Cardiac fibroblast (primary cell): ENCODE measurements at regions not wholly inside any gene's neighbourhood (a gene's known extent, or its start where the extent isn't known, plus 50 kb on each side); places are given as distances from the start of the nearest gene placed in this dataset.

Experiments used
- DNase-seq, 2 donors: peaks; one replicate each; pipeline versions ENCODE4 v3.0.0 to v3.0.0-alpha.2; 2010; ENCODE audit warnings: low read depth in 2 of 2
- H3K4me3 ChIP-seq, 2 donors: replicated peaks in 1 of 2; 1 replicate in 1 of 2; 2 replicates in 1 of 2; pipeline ENCODE4 v1.5.1; 2011; ENCODE audit warnings: low read depth in 2 of 2, low read length in 2 of 2, mild to moderate bottlenecking in 2 of 2, moderate library complexity in 1 of 2
- CTCF ChIP-seq: IDR thresholded peaks from one replicate; pipeline ENCODE4 v1.5.1; 2011; ENCODE audit warnings: low read depth, mild to moderate bottlenecking, low read length, inconsistent platforms

DNA sequence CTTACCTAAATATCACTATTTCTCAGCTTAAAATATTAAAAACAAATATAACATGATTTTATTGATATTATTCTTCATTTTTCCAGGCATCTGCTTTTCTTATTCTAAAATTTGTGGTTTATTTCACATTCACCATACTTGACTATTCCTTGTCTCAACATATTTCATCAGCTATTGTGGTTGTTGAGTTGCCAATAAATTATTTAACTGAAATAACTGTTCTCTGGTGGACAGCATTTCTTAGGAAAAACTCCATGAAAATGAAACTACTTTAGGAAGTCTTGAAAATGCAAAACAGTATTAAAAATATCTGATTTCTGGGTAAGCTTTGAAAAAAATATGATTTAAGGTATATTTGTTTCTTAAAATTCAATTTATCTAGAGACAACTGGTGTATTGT lies 122.9 kb upstream of the SEMA3A start:
- no peak for TF ChIP-seq CTCF
- H3K4me3 ChIP-seq = no peak overlapping the region
- no peak for DNase-seq

GRCh38 chr7:84314263-84314662 lies 119.7 kb upstream of the SEMA3A start:
- H3K4me3 ChIP-seq = no peak overlapping the region
- no peak for DNase-seq
- no peak for TF ChIP-seq CTCF

- no peak for TF ChIP-seq CTCF
- DNase-seq = no peak
- no peak overlapping the region for H3K4me3 ChIP-seq
Measured at GRCh38 chr7:84304407-84304806, 109.8 kb upstream of the SEMA3A start.

DNA sequence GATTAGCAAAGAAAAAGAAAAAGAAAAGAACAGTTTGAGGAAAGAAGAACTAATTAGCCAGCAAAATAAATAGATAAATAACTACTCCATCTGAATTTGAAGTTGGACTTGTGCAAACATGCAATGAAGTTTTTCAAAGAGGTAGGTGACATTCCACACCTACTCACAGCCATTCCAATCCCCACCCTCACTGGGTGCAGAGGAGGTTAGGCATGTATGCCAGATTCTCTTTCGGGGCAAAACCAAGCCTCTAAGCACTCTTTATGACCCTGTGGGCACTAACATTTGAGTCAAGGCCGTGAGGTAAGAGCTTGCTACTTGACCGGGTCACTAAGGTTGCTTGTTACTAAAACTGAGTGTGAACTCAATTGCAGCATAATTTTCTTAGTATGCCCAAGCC lies 108.4 kb upstream of the SEMA3A start:
- DNase-seq = no peak

DNA sequence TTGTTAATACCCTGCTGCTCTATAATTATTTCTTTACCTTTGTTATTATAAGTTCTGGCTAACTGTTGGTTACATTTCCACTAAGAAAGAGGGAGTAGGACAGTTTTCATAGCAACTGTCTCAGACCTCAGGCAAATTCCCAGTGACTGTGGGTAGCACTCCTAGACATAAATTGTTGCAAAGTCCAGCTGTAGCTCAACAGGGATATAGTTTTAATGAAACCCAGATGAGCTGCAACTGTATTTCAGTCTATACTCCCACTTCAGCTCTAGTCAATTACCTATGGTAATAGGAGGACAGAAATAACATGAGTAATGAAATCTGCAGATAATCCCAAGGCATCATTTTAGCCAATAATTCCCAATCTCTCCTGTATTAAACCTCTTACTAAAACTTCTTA lies 103.0 kb upstream of the SEMA3A start:
- H3K4me3 ChIP-seq = no peak overlapping the region
- no peak for TF ChIP-seq CTCF
- no peak for DNase-seq

More for the DNA sequence above, 108.4 kb upstream of the SEMA3A start:
- no peak for TF ChIP-seq CTCF
- no peak overlapping the region for H3K4me3 ChIP-seq

DNA sequence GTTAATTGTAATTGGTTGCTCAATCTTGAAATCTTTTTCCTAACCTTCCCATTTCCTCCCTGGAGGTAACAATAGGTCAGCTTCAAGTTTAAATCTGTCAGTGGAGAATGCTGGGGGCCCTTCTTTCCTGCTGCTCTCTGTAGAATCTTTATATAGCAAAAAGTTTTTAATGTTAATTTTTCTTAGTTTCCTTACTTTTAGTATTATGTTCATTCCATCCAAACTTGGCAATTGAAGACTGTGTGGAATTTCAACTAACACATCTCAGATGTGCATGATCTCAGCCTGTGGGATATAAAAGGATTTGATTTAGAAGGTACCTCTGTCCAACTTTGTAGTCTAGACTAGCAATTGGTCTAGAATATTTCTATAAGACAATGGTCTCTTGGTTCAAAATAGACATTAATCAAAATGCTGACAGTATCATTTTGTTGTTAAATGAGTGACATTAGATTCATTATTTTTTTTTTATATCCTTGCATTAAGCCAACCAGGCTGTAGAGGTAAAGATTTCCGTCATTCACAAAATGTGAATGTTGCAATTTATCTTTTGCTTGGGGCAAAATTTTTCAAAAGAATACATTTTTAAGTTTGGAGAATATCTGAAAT lies 100.4 kb upstream of the SEMA3A start:
- H3K4me3 ChIP-seq = no peak overlapping the region
- TF ChIP-seq CTCF = no peak
- no peak for DNase-seq

GRCh38 chr7:84294391-84294790 lies 99.8 kb upstream of the SEMA3A start:
- DNase-seq = no peak
- no peak for TF ChIP-seq CTCF
- H3K4me3 ChIP-seq = no peak overlapping the region
